H1 (cell line): ENCODE measurements at regions not wholly inside any gene's neighbourhood (a gene's known extent, or its start where the extent isn't known, plus 50 kb on each side); places are given as distances from the start of the nearest gene placed in this dataset.

Experiments used
- CREB1 ChIP-seq: IDR thresholded peaks from 2 replicates; pipeline ENCODE4 v1.6.1; 2012; ENCODE audit warnings: inconsistent platforms
- EP300 ChIP-seq, 2 experiments: IDR thresholded peaks; 1 replicate in 1 of 2; 2 replicates in 1 of 2; pipeline ENCODE4 v1.6.1; 2011 to 2012; ENCODE audit warnings: low read depth in 2 of 2, low read length in 2 of 2, mild to moderate bottlenecking in 2 of 2, borderline replicate concordance in 1 of 2, inconsistent platforms in 1 of 2, moderate library complexity in 1 of 2
- PHF8 ChIP-seq: fragments of 200-600 bp; sonication (generic); conservative IDR thresholded peaks from 2 replicates; pipeline ENCODE4 v1.7.1; 2012; ENCODE audit warnings: low read depth, mild to moderate bottlenecking, inconsistent platforms, low read length, moderate library complexity
- POU5F1 ChIP-seq: IDR thresholded peaks from 2 replicates; pipeline ENCODE4 v1.6.1; 2011; ENCODE audit warnings: low read depth, mild to moderate bottlenecking, low read length, moderate library complexity
- SIN3A ChIP-seq, 2 experiments: IDR thresholded peaks in 1 of 2; conservative IDR thresholded peaks in 1 of 2; 2 replicates each; pipeline ENCODE4 v1.6.1; 2011 to 2012; ENCODE audit warnings: low read length in 2 of 2, improper control_type of control experiment in 1 of 2, low read depth in 1 of 2, mild to moderate bottlenecking in 1 of 2
- YY1 ChIP-seq: IDR thresholded peaks from 2 replicates; pipeline ENCODE4 v1.6.1; 2011; ENCODE audit warnings: low read depth, mild to moderate bottlenecking, low read length
- TF ChIP-seq, protein P1 (sequence below): IDR thresholded peaks from 2 replicates; pipeline ENCODE4 v1.6.1; 2011; ENCODE audit warnings: low read length, improper control_type of control experiment
- TF ChIP-seq, protein P2 (sequence below), 3 experiments: IDR thresholded peaks; 1 replicate in 2 of 3; 2 replicates in 1 of 3; pipeline versions ENCODE4 v1.5.1 to v1.6.1; 2011; ENCODE audit warnings: low read length in 3 of 3, mild to moderate bottlenecking in 3 of 3, inconsistent platforms in 2 of 3, low read depth in 1 of 3, moderate library complexity in 1 of 3; ENCODE audit not compliant: insufficient read depth in 1 of 3; ENCODE audit errors: control extremely low read depth in 1 of 3

DNA sequence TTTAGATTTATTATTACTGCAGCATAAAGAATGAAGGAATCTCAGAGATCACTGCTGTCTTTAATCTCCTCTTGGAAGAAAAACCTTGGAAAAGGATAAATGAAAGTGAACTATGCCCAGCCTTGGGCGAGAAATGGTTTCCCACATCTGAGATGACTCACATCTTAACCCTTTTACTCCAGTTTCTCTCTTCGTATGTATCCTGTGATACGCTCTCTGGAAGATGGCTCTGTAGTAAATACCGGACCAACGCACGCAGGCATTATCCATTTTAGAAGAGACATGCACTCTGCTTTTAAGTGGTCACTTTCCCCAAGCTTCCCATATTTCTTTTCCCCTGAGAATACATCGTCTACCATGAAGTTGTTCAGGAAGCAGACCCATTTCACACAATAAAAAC, 207.3 kb upstream of the BMPER start:
- TF ChIP-seq CREB1 (no peak), EP300 (IDR thresholded peaks at IDR 0.05; ENCODE audit: borderline replicate concordance in 1 of 2, low read depth in 2 of 2, low read length in 2 of 2) (no peak), YY1 (no peak), PHF8 (no peak), SIN3A (conservative IDR thresholded peaks at IDR 0.05 in 1 of 2, IDR thresholded peaks at IDR 0.05 in 1 of 2; ENCODE audit: low read depth in 1 of 2, low read length in 2 of 2) (no peak), POU5F1 (no peak)
- TF ChIP-seq, protein P1, sequence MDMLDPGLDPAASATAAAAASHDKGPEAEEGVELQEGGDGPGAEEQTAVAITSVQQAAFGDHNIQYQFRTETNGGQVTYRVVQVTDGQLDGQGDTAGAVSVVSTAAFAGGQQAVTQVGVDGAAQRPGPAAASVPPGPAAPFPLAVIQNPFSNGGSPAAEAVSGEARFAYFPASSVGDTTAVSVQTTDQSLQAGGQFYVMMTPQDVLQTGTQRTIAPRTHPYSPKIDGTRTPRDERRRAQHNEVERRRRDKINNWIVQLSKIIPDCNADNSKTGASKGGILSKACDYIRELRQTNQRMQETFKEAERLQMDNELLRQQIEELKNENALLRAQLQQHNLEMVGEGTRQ: no peak
- TF ChIP-seq, protein P2, sequence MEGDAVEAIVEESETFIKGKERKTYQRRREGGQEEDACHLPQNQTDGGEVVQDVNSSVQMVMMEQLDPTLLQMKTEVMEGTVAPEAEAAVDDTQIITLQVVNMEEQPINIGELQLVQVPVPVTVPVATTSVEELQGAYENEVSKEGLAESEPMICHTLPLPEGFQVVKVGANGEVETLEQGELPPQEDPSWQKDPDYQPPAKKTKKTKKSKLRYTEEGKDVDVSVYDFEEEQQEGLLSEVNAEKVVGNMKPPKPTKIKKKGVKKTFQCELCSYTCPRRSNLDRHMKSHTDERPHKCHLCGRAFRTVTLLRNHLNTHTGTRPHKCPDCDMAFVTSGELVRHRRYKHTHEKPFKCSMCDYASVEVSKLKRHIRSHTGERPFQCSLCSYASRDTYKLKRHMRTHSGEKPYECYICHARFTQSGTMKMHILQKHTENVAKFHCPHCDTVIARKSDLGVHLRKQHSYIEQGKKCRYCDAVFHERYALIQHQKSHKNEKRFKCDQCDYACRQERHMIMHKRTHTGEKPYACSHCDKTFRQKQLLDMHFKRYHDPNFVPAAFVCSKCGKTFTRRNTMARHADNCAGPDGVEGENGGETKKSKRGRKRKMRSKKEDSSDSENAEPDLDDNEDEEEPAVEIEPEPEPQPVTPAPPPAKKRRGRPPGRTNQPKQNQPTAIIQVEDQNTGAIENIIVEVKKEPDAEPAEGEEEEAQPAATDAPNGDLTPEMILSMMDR (IDR thresholded peaks at IDR 0.05; ENCODE audit: control extremely low read depth in 1 of 3, insufficient read depth in 1 of 3, low read depth in 1 of 3, low read length in 3 of 3): no peak
